LNCAP (cell line): ENCODE measurements at regions not wholly inside any gene's neighbourhood (a gene's known extent, or its start where the extent isn't known, plus 50 kb on each side); places are given as distances from the start of the nearest gene placed in this dataset.

Source experiments
- TF ChIP-seq, protein P1 (sequence below): fragments of 450-650 bp; IDR thresholded peaks from 2 replicates; pipeline ENCODE4 v1.5.1; 2017; ENCODE audit warnings: mild to moderate bottlenecking

GRCh38 chr4:111066001-111066400 lies 443.1 kb upstream of the PITX2 start:
- TF ChIP-seq, protein P1, sequence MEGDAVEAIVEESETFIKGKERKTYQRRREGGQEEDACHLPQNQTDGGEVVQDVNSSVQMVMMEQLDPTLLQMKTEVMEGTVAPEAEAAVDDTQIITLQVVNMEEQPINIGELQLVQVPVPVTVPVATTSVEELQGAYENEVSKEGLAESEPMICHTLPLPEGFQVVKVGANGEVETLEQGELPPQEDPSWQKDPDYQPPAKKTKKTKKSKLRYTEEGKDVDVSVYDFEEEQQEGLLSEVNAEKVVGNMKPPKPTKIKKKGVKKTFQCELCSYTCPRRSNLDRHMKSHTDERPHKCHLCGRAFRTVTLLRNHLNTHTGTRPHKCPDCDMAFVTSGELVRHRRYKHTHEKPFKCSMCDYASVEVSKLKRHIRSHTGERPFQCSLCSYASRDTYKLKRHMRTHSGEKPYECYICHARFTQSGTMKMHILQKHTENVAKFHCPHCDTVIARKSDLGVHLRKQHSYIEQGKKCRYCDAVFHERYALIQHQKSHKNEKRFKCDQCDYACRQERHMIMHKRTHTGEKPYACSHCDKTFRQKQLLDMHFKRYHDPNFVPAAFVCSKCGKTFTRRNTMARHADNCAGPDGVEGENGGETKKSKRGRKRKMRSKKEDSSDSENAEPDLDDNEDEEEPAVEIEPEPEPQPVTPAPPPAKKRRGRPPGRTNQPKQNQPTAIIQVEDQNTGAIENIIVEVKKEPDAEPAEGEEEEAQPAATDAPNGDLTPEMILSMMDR, result no peak

GRCh38 chr4:111066447-111066846 lies 443.6 kb upstream of the PITX2 start:
- TF ChIP-seq, protein P1, result no peak

GRCh38 chr4:111066887-111067286 lies 444.0 kb upstream of the PITX2 start:
- TF ChIP-seq, protein P1, result no peak

DNA sequence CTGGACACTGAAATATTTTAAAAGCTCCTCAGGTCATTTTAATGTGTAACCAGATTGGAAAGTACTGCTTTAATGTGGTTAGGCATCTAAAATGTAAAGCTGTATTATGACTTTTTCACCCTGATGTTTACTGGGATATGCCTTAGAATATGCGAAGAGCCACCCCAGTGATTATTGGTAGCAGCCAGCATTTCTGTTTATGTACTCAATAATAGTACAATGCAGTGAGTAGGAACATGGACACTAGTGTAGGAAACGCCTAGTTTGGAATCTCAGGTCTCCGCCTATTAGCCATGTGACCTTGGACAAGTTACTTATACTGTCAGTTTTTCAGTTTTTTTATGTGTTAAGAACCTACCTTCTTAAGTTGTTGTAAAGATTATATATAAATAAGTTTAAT lies 446.0 kb upstream of the PITX2 start:
- TF ChIP-seq, protein P1, result no peak

GRCh38 chr4:111070390-111070789 lies 447.5 kb upstream of the PITX2 start:
- TF ChIP-seq, protein P1, result no peak

DNA sequence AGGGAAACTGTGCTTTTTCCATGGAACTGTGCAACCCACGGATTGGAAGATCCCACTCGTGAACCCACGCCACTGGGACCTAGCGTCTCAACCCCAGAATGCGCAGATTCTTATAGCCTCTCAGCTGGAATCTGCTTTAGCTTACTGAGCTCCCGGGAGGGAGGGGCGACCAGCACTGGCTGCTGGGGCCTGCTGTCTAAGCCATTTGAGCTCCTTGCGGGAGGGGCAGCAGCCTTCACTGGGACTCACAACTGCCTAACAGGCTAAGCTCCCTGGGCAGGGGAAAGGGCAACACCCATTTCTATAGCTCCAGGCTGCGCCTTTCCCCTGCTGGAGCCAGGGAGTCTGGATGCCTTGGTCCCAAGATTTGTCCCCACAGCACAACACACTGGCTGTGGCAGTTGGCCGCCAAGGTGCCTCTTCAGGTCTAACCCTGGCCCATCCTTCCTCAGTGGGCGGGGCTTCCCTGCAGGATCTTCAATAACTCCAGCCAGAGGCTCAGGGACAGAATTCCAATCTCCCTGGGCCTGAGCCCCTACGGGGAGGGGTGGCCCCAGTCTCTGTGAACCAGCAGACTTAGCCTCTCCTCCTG lies 451.7 kb upstream of the PITX2 start:
- TF ChIP-seq, protein P1, result no peak

DNA sequence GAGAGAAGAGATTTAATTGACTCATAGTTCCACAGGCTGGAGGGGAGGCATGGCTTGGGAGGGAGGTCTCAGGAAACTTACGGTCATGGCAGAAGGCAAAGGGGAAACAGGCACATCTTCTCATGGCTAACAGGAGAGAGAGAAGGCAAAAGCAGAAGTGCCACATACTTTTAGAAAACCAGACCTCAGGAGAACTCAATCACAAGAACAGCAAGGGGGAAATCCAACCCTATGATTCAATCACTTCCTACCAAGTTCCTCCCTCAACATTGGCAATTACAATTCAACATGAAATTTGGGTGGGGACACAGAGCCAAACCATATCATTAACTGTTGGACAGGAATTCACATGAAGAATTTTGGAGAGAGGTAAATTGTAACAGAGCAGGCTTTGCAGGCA lies 485.3 kb upstream of the PITX2 start:
- TF ChIP-seq, protein P1, result no peak

DNA sequence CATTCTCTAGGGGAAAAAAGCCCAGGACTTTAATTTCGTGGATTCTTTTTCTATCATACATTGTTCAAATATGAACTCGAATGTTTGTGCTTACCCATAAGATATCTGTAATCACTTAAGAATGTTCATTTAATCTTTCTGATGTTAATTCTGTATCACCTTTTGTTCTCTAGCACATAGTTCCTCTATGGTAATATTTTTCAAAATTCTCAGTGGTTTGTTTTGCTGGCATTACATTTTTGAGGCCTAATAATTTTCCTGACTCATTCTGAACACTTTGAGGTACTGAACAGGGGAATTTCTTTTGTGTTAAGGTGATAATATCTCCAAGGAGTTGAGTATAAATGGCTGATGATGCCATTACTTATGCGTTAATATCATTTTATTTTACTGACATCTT lies 490.7 kb upstream of the PITX2 start:
- TF ChIP-seq, protein P1, result no peak
